NB4 (cell line): ENCODE measurements at regions not wholly inside any gene's neighbourhood (a gene's known extent, or its start where the extent isn't known, plus 50 kb on each side); places are given as distances from the start of the nearest gene placed in this dataset.

Experiments used
- MYC ChIP-seq: IDR thresholded peaks from 2 replicates; pipeline ENCODE4 v1.6.1; 2011; ENCODE audit warnings: low read depth, low read length
- POLR2A ChIP-seq: IDR thresholded peaks from 2 replicates; pipeline ENCODE4 v1.6.1; 2011; ENCODE audit warnings: mild to moderate bottlenecking; ENCODE audit not compliant: insufficient read length; ENCODE audit errors: extremely low read depth
- TF ChIP-seq, protein P1 (sequence below): IDR thresholded peaks from one replicate; pipeline ENCODE4 v1.5.1; 2012; ENCODE audit warnings: low read depth, low read length
- TF ChIP-seq, protein P2 (sequence below): IDR thresholded peaks from 2 replicates; pipeline ENCODE4 v1.6.1; 2011; ENCODE audit warnings: low read depth, low read length

DNA sequence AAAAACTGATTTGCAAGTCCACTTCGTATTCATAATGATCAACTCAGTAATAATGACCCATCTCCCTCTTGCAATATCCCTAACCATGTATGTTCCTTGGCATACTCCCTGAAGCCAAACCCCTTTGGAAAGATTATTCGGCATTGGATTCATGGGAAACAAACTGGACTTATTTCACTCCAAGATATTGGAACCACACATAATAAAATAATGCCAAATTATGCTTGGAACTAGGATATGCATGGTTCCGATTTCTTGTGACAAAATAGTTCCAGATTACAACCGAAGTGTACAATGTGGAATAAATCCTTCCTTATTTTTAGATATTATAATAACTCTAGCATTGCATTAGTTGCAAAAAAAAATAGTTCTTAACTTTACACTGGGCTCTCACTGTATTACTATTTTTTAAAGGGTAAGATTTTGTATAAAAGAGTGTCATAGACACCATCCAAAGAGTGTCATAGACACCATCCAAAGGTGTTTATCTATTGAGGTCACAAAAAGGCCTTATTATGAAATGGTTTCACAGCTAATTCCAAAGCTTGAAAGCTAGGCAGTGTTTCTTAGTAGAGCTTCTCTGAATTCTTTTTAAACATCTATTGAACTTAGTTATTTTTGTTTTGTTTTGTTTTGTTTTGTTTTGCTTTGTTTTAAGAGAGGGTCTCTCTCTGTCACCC lies 410.9 kb upstream of the JARID2 start:
- TF ChIP-seq, protein P1, sequence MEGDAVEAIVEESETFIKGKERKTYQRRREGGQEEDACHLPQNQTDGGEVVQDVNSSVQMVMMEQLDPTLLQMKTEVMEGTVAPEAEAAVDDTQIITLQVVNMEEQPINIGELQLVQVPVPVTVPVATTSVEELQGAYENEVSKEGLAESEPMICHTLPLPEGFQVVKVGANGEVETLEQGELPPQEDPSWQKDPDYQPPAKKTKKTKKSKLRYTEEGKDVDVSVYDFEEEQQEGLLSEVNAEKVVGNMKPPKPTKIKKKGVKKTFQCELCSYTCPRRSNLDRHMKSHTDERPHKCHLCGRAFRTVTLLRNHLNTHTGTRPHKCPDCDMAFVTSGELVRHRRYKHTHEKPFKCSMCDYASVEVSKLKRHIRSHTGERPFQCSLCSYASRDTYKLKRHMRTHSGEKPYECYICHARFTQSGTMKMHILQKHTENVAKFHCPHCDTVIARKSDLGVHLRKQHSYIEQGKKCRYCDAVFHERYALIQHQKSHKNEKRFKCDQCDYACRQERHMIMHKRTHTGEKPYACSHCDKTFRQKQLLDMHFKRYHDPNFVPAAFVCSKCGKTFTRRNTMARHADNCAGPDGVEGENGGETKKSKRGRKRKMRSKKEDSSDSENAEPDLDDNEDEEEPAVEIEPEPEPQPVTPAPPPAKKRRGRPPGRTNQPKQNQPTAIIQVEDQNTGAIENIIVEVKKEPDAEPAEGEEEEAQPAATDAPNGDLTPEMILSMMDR: no peak
- TF ChIP-seq, protein P2, sequence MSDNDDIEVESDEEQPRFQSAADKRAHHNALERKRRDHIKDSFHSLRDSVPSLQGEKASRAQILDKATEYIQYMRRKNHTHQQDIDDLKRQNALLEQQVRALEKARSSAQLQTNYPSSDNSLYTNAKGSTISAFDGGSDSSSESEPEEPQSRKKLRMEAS: no peak
- TF ChIP-seq POLR2A (no peak), MYC (no peak)
